GM10847 (cell line): ENCODE measurements at regions not wholly inside any gene's neighbourhood (a gene's known extent, or its start where the extent isn't known, plus 50 kb on each side); places are given as distances from the start of the nearest gene placed in this dataset.

ENCODE experiments used
- POLR2A ChIP-seq: IDR thresholded peaks from 2 replicates; pipeline ENCODE4 v1.6.1; 2011; ENCODE audit not compliant: insufficient read length; ENCODE audit errors: extremely low read depth

- TF ChIP-seq POLR2A = no peak
Observed at GRCh38 chr16:86077243-86077940, 178.4 kb downstream of the IRF8 start.

GRCh38 chr16:86078121-86078600 is 179.2 kb downstream of the IRF8 start:
- no peak for TF ChIP-seq POLR2A

- TF ChIP-seq POLR2A = no peak
Observed at GRCh38 chr16:86079255-86079885, 180.4 kb downstream of the IRF8 start.

GRCh38 chr16:86080131-86080875 is 181.3 kb downstream of the IRF8 start:
- TF ChIP-seq POLR2A = no peak

GRCh38 chr16:86080982-86081381 is 182.0 kb downstream of the IRF8 start:
- TF ChIP-seq POLR2A = no peak

- no peak for TF ChIP-seq POLR2A
Observed at GRCh38 chr16:86082418-86083030, 183.6 kb downstream of the IRF8 start.

- no peak for TF ChIP-seq POLR2A
Observed at GRCh38 chr16:86083382-86084002, 184.5 kb downstream of the IRF8 start.

GRCh38 chr16:86085161-86085611 is 186.2 kb downstream of the IRF8 start:
- TF ChIP-seq POLR2A = no peak

- TF ChIP-seq POLR2A = no peak
Observed at GRCh38 chr16:86085795-86086194, 186.8 kb downstream of the IRF8 start.

- no peak for TF ChIP-seq POLR2A
Observed at GRCh38 chr16:86086471-86086870, 187.5 kb downstream of the IRF8 start.

- TF ChIP-seq POLR2A = no peak
Observed at GRCh38 chr16:86087011-86087895, 188.3 kb downstream of the IRF8 start.

GRCh38 chr16:86087896-86088230 is 188.9 kb downstream of the IRF8 start:
- no peak for TF ChIP-seq POLR2A

- TF ChIP-seq POLR2A = no peak
Observed at GRCh38 chr16:86088287-86088686, 189.3 kb downstream of the IRF8 start.

- TF ChIP-seq POLR2A = no peak
Observed at GRCh38 chr16:86088816-86089215, 189.9 kb downstream of the IRF8 start.
